HEK293 (cell line): ENCODE measurements at regions not wholly inside any gene's neighbourhood (a gene's known extent, or its start where the extent isn't known, plus 50 kb on each side); places are given as distances from the start of the nearest gene placed in this dataset.

ENCODE experiments used
- CTCF ChIA-PET: fragments of 350-600 bp; formaldehyde crosslinking; extraction: SDS; loops from one replicate; lab custom pipeline; 2021; ENCODE audit warnings: antibody characterized with exemption; lab: Yijun Ruan, JAX
- POLR2A ChIA-PET: fragments of 300-600 bp; formaldehyde crosslinking; extraction: SDS; loops from one replicate; lab custom pipeline; 2020; ENCODE audit warnings: antibody characterized with exemption, inconsistent platforms; lab: Yijun Ruan, JAX
- H3K27ac ChIP-seq: fragments of 200-500 bp; sonication (Bioruptor generic); 2 replicates; pipeline ENCODE4 v1.5.1; 2014; ENCODE audit warnings: low read depth, low read length, control low read depth, inconsistent platforms; ENCODE audit errors: extremely low read depth
- H3K36me3 ChIP-seq, 2 experiments: fragments of 200-500 bp in 1 of 2; sonication (Bioruptor generic) in 1 of 2; 1 replicate in 1 of 2; 2 replicates in 1 of 2; pipeline ENCODE4 v1.5.1; 2014 to 2017; ENCODE audit warnings: inconsistent platforms in 2 of 2, low read length in 2 of 2; ENCODE audit not compliant: control insufficient read depth in 2 of 2, insufficient read depth in 1 of 2
- H3K4me1 ChIP-seq: fragments of 200-500 bp; sonication (Bioruptor generic); 2 replicates; pipeline ENCODE4 v1.5.1; 2014; ENCODE audit warnings: mild to moderate bottlenecking, low read length, inconsistent platforms; ENCODE audit not compliant: control insufficient read depth, insufficient read depth
- H3K4me3 ChIP-seq: 2 replicates; pipeline ENCODE4 v1.5.1; 2011; ENCODE audit warnings: low read depth, mild to moderate bottlenecking, control low read depth, low read length, moderate library complexity
- H3K9me3 ChIP-seq: fragments of 200-500 bp; sonication (Bioruptor generic); 2 replicates; pipeline ENCODE4 v1.5.1; 2014; ENCODE audit warnings: low read depth, low read length, inconsistent platforms; ENCODE audit not compliant: control insufficient read depth, insufficient read depth
- GLI4 ChIP-seq: fragments of 450-650 bp; formaldehyde crosslinking; IDR thresholded peaks from 2 replicates; pipeline ENCODE4 v1.5.1; 2016; ENCODE audit warnings: missing biosample characterization, missing genetic modification characterization
- GLIS1 ChIP-seq: fragments of 450-650 bp; formaldehyde crosslinking; IDR thresholded peaks from 2 replicates; pipeline ENCODE4 v1.5.1; 2016; ENCODE audit warnings: missing biosample characterization, missing genetic modification characterization
- KLF1 ChIP-seq: fragments of 450-650 bp; formaldehyde crosslinking; IDR thresholded peaks from 2 replicates; pipeline ENCODE4 v1.5.1; 2016; ENCODE audit warnings: missing biosample characterization, missing genetic modification characterization
- ZBTB7A ChIP-seq: fragments of 450-650 bp; formaldehyde crosslinking; IDR thresholded peaks from 2 replicates; pipeline ENCODE4 v1.5.1; 2016; ENCODE audit warnings: low read depth, missing biosample characterization, missing genetic modification characterization
- ZFP41 ChIP-seq: fragments of 450-650 bp; formaldehyde crosslinking; IDR thresholded peaks from 2 replicates; pipeline ENCODE4 v1.5.1; 2016; ENCODE audit warnings: missing biosample characterization, missing genetic modification characterization, borderline replicate concordance
- ZNF112 ChIP-seq: fragments of 450-650 bp; formaldehyde crosslinking; IDR thresholded peaks from 2 replicates; pipeline ENCODE4 v1.5.0; 2017; ENCODE audit warnings: missing biosample characterization, missing genetic modification characterization
- ZNF157 ChIP-seq: fragments of 450-650 bp; formaldehyde crosslinking; IDR thresholded peaks from 2 replicates; pipeline ENCODE4 v1.5.1; 2016; ENCODE audit warnings: missing biosample characterization, missing genetic modification characterization
- ZNF16 ChIP-seq: fragments of 450-650 bp; formaldehyde crosslinking; IDR thresholded peaks from 2 replicates; pipeline ENCODE4 v1.5.1; 2016; ENCODE audit warnings: low read depth, missing biosample characterization, missing genetic modification characterization
- ZNF514 ChIP-seq: fragments of 450-650 bp; formaldehyde crosslinking; IDR thresholded peaks from 2 replicates; pipeline ENCODE4 v1.5.1; 2016; ENCODE audit warnings: missing biosample characterization, missing genetic modification characterization
- ZNF521 ChIP-seq: fragments of 450-650 bp; formaldehyde crosslinking; IDR thresholded peaks from 2 replicates; pipeline ENCODE4 v1.5.1; 2017; ENCODE audit warnings: missing biosample characterization, mild to moderate bottlenecking, missing genetic modification characterization
- ZNF548 ChIP-seq: fragments of 450-650 bp; formaldehyde crosslinking; IDR thresholded peaks from 2 replicates; pipeline ENCODE4 v1.5.1; 2016; ENCODE audit warnings: missing biosample characterization, missing genetic modification characterization
- ZNF664 ChIP-seq: fragments of 450-650 bp; formaldehyde crosslinking; IDR thresholded peaks from 2 replicates; pipeline ENCODE4 v1.5.1; 2016; ENCODE audit warnings: missing biosample characterization, missing genetic modification characterization
- TF ChIP-seq, protein P1 (sequence below): fragments of 450-650 bp; formaldehyde crosslinking; IDR thresholded peaks from 2 replicates; pipeline ENCODE4 v1.5.1; 2016; ENCODE audit warnings: missing biosample characterization, missing genetic modification characterization, borderline replicate concordance
- TF ChIP-seq, protein P2 (sequence below): fragments of 450-650 bp; IDR thresholded peaks from 2 replicates; pipeline ENCODE4 v1.5.1; 2018; ENCODE audit warnings: missing biosample characterization, missing genetic modification characterization
- TF ChIP-seq, protein P3 (sequence below): fragments of 450-650 bp; formaldehyde crosslinking; IDR thresholded peaks from 2 replicates; pipeline ENCODE4 v1.5.1; 2016; ENCODE audit warnings: missing biosample characterization, missing genetic modification characterization
- TF ChIP-seq, protein P4 (sequence below): fragments of 450-650 bp; formaldehyde crosslinking; IDR thresholded peaks from 2 replicates; pipeline ENCODE4 v1.5.1; 2017; ENCODE audit warnings: missing biosample characterization, missing genetic modification characterization
- TF ChIP-seq, protein P5 (sequence below): fragments of 450-650 bp; formaldehyde crosslinking; IDR thresholded peaks from 2 replicates; pipeline ENCODE4 v1.5.1; 2016; ENCODE audit warnings: missing biosample characterization, missing genetic modification characterization
- TF ChIP-seq, protein P6 (sequence below): fragments of 450-650 bp; formaldehyde crosslinking; IDR thresholded peaks from 2 replicates; pipeline ENCODE4 v1.5.1; 2016; ENCODE audit warnings: missing biosample characterization, missing genetic modification characterization, low read depth
- TF ChIP-seq, protein P7 (sequence below): fragments of 450-650 bp; IDR thresholded peaks from 2 replicates; pipeline ENCODE4 v1.5.1; 2018; ENCODE audit warnings: missing biosample characterization, mild to moderate bottlenecking, missing genetic modification characterization

DNA sequence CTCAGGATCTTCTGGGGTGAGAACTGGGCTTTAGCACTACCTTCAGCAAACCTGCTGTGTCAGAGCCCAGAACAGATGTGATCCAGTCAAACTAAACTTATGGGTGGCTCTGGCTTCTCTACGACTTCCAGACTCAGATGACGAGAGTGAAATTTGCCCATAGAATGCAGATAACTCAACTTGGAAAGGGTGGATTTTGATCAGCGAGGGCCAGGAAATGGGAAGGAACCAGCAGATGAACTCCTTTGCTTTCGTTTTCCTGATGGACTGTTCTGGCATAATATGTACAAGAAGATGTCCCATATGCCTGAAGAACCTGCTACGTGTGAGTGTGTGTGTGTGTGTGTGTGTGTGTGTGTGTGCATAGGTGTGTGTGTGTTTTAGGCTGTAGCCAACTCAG, 132.0 kb upstream of the MOCS2 start:
- ChIA-PET CTCF (interaction anchor here (0.7 to 1.2 kb wide), 2 partner anchors 21 to 75 kb away, joined by 4 read pairs; no protein-coding TSS in a partner anchor), POLR2A (no interaction called here)
- H3K4me3 ChIP-seq, result no peak overlapping the region
- H3K36me3 ChIP-seq, result no peaks in the 10 kb centered on the region
- no peaks in the 10 kb centered on the region for H3K4me1 ChIP-seq
- TF ChIP-seq KLF1 (tag by site-specific recombination) (no peak), ZFP41 (tag by site-specific recombination) (no peak), ZNF548 (no peak), ZNF112 (no peak), ZNF664 (tag by site-specific recombination) (no peak), ZNF157 (no peak), ZNF521 (no peak), ZNF16 (tag by site-specific recombination) (no peak), GLIS1 (tag by site-specific recombination) (no peak), GLI4 (tag by site-specific recombination) (no peak), ZBTB7A (no peak), ZNF514 (tag by site-specific recombination) (no peak)
- TF ChIP-seq, protein P1, sequence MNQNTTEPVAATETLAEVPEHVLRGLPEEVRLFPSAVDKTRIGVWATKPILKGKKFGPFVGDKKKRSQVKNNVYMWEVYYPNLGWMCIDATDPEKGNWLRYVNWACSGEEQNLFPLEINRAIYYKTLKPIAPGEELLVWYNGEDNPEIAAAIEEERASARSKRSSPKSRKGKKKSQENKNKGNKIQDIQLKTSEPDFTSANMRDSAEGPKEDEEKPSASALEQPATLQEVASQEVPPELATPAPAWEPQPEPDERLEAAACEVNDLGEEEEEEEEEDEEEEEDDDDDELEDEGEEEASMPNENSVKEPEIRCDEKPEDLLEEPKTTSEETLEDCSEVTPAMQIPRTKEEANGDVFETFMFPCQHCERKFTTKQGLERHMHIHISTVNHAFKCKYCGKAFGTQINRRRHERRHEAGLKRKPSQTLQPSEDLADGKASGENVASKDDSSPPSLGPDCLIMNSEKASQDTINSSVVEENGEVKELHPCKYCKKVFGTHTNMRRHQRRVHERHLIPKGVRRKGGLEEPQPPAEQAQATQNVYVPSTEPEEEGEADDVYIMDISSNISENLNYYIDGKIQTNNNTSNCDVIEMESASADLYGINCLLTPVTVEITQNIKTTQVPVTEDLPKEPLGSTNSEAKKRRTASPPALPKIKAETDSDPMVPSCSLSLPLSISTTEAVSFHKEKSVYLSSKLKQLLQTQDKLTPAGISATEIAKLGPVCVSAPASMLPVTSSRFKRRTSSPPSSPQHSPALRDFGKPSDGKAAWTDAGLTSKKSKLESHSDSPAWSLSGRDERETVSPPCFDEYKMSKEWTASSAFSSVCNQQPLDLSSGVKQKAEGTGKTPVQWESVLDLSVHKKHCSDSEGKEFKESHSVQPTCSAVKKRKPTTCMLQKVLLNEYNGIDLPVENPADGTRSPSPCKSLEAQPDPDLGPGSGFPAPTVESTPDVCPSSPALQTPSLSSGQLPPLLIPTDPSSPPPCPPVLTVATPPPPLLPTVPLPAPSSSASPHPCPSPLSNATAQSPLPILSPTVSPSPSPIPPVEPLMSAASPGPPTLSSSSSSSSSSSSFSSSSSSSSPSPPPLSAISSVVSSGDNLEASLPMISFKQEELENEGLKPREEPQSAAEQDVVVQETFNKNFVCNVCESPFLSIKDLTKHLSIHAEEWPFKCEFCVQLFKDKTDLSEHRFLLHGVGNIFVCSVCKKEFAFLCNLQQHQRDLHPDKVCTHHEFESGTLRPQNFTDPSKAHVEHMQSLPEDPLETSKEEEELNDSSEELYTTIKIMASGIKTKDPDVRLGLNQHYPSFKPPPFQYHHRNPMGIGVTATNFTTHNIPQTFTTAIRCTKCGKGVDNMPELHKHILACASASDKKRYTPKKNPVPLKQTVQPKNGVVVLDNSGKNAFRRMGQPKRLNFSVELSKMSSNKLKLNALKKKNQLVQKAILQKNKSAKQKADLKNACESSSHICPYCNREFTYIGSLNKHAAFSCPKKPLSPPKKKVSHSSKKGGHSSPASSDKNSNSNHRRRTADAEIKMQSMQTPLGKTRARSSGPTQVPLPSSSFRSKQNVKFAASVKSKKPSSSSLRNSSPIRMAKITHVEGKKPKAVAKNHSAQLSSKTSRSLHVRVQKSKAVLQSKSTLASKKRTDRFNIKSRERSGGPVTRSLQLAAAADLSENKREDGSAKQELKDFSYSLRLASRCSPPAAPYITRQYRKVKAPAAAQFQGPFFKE, result no peak
- TF ChIP-seq, protein P2, sequence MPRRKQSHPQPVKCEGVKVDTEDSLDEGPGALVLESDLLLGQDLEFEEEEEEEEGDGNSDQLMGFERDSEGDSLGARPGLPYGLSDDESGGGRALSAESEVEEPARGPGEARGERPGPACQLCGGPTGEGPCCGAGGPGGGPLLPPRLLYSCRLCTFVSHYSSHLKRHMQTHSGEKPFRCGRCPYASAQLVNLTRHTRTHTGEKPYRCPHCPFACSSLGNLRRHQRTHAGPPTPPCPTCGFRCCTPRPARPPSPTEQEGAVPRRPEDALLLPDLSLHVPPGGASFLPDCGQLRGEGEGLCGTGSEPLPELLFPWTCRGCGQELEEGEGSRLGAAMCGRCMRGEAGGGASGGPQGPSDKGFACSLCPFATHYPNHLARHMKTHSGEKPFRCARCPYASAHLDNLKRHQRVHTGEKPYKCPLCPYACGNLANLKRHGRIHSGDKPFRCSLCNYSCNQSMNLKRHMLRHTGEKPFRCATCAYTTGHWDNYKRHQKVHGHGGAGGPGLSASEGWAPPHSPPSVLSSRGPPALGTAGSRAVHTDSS (tag by site-specific recombination), result no peak
- TF ChIP-seq, protein P3, sequence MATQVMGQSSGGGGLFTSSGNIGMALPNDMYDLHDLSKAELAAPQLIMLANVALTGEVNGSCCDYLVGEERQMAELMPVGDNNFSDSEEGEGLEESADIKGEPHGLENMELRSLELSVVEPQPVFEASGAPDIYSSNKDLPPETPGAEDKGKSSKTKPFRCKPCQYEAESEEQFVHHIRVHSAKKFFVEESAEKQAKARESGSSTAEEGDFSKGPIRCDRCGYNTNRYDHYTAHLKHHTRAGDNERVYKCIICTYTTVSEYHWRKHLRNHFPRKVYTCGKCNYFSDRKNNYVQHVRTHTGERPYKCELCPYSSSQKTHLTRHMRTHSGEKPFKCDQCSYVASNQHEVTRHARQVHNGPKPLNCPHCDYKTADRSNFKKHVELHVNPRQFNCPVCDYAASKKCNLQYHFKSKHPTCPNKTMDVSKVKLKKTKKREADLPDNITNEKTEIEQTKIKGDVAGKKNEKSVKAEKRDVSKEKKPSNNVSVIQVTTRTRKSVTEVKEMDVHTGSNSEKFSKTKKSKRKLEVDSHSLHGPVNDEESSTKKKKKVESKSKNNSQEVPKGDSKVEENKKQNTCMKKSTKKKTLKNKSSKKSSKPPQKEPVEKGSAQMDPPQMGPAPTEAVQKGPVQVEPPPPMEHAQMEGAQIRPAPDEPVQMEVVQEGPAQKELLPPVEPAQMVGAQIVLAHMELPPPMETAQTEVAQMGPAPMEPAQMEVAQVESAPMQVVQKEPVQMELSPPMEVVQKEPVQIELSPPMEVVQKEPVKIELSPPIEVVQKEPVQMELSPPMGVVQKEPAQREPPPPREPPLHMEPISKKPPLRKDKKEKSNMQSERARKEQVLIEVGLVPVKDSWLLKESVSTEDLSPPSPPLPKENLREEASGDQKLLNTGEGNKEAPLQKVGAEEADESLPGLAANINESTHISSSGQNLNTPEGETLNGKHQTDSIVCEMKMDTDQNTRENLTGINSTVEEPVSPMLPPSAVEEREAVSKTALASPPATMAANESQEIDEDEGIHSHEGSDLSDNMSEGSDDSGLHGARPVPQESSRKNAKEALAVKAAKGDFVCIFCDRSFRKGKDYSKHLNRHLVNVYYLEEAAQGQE (tag by site-specific recombination), result no peak
- TF ChIP-seq, protein P4, sequence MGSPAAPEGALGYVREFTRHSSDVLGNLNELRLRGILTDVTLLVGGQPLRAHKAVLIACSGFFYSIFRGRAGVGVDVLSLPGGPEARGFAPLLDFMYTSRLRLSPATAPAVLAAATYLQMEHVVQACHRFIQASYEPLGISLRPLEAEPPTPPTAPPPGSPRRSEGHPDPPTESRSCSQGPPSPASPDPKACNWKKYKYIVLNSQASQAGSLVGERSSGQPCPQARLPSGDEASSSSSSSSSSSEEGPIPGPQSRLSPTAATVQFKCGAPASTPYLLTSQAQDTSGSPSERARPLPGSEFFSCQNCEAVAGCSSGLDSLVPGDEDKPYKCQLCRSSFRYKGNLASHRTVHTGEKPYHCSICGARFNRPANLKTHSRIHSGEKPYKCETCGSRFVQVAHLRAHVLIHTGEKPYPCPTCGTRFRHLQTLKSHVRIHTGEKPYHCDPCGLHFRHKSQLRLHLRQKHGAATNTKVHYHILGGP (tag by site-specific recombination), result no peak
- TF ChIP-seq, protein P5, sequence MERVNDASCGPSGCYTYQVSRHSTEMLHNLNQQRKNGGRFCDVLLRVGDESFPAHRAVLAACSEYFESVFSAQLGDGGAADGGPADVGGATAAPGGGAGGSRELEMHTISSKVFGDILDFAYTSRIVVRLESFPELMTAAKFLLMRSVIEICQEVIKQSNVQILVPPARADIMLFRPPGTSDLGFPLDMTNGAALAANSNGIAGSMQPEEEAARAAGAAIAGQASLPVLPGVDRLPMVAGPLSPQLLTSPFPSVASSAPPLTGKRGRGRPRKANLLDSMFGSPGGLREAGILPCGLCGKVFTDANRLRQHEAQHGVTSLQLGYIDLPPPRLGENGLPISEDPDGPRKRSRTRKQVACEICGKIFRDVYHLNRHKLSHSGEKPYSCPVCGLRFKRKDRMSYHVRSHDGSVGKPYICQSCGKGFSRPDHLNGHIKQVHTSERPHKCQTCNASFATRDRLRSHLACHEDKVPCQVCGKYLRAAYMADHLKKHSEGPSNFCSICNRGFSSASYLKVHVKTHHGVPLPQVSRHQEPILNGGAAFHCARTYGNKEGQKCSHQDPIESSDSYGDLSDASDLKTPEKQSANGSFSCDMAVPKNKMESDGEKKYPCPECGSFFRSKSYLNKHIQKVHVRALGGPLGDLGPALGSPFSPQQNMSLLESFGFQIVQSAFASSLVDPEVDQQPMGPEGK (tag by site-specific recombination), result no peak
- TF ChIP-seq, protein P6, sequence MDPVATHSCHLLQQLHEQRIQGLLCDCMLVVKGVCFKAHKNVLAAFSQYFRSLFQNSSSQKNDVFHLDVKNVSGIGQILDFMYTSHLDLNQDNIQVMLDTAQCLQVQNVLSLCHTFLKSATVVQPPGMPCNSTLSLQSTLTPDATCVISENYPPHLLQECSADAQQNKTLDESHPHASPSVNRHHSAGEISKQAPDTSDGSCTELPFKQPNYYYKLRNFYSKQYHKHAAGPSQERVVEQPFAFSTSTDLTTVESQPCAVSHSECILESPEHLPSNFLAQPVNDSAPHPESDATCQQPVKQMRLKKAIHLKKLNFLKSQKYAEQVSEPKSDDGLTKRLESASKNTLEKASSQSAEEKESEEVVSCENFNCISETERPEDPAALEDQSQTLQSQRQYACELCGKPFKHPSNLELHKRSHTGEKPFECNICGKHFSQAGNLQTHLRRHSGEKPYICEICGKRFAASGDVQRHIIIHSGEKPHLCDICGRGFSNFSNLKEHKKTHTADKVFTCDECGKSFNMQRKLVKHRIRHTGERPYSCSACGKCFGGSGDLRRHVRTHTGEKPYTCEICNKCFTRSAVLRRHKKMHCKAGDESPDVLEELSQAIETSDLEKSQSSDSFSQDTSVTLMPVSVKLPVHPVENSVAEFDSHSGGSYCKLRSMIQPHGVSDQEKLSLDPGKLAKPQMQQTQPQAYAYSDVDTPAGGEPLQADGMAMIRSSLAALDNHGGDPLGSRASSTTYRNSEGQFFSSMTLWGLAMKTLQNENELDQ (tag by site-specific recombination), result no peak
- TF ChIP-seq, protein P7, sequence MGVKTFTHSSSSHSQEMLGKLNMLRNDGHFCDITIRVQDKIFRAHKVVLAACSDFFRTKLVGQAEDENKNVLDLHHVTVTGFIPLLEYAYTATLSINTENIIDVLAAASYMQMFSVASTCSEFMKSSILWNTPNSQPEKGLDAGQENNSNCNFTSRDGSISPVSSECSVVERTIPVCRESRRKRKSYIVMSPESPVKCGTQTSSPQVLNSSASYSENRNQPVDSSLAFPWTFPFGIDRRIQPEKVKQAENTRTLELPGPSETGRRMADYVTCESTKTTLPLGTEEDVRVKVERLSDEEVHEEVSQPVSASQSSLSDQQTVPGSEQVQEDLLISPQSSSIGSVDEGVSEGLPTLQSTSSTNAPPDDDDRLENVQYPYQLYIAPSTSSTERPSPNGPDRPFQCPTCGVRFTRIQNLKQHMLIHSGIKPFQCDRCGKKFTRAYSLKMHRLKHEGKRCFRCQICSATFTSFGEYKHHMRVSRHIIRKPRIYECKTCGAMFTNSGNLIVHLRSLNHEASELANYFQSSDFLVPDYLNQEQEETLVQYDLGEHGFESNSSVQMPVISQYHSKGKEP, result no peak
- H3K27ac ChIP-seq, result no peak overlapping the region
- no peaks in the 10 kb centered on the region for H3K9me3 ChIP-seq
